Stomach (tissue), 4 donors: ENCODE measurements at regions not wholly inside any gene's neighbourhood (a gene's known extent, or its start where the extent isn't known, plus 50 kb on each side); places are given as distances from the start of the nearest gene placed in this dataset.

Experiments
- EP300 ChIP-seq: sonication (generic); formaldehyde crosslinking; IDR thresholded peaks from one replicate; pipeline ENCODE4 v1.6.1; 2017; ENCODE audit warnings: antibody characterized with exemption
- POLR2A ChIP-seq, 4 donors: fragments of 450-650 bp; IDR thresholded peaks; one replicate each; pipeline ENCODE4 v1.6.1; 2016; ENCODE audit warnings: antibody characterized with exemption in 4 of 4, control low read depth in 2 of 4, mild to moderate bottlenecking in 1 of 4, moderate library complexity in 1 of 4
- POLR2AphosphoS5 ChIP-seq, 3 donors: sonication (generic); formaldehyde crosslinking; IDR thresholded peaks; one replicate each; pipeline ENCODE4 v1.6.1; 2016; ENCODE audit warnings: antibody characterized with exemption in 3 of 3
- TF ChIP-seq, protein P1 (sequence below), 7 experiments: fragments of 450-650 bp in 4 of 7; fragments of 200-600 bp in 3 of 7; sonication (generic) in 3 of 7; IDR thresholded peaks; one replicate each; pipeline ENCODE4 v1.5.1; 2016 to 2019; ENCODE audit warnings: antibody characterized with exemption in 7 of 7, control low read depth in 2 of 7, mild to moderate bottlenecking in 1 of 7

DNA sequence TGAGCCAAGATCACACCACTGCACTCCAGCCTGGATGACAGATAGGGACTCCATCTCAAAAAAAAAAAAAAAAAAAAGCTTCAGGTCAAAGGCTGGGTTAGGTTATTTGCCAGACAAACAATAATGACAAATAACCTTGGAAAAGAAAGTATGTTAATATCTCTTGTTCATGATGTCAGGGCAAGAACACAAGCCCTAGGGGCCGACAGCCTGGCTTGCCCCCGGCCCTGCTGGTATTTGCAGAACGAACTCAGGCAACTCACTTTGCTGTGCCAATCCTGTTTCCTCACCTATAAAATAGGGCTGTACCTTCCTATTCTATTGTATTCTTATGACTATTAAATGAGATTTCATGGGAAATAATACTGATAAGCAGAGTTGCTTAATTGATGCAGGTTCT, 75.4 kb upstream of the CDC42EP3 start:
- no peak for TF ChIP-seq EP300
- TF ChIP-seq, protein P1, sequence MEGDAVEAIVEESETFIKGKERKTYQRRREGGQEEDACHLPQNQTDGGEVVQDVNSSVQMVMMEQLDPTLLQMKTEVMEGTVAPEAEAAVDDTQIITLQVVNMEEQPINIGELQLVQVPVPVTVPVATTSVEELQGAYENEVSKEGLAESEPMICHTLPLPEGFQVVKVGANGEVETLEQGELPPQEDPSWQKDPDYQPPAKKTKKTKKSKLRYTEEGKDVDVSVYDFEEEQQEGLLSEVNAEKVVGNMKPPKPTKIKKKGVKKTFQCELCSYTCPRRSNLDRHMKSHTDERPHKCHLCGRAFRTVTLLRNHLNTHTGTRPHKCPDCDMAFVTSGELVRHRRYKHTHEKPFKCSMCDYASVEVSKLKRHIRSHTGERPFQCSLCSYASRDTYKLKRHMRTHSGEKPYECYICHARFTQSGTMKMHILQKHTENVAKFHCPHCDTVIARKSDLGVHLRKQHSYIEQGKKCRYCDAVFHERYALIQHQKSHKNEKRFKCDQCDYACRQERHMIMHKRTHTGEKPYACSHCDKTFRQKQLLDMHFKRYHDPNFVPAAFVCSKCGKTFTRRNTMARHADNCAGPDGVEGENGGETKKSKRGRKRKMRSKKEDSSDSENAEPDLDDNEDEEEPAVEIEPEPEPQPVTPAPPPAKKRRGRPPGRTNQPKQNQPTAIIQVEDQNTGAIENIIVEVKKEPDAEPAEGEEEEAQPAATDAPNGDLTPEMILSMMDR (IDR thresholded peaks at IDR 0.05) = no peak
- no peak for TF ChIP-seq POLR2A (IDR thresholded peaks at IDR 0.05)
- no peak for TF ChIP-seq POLR2AphosphoS5 (IDR thresholded peaks at IDR 0.05)
